HG03342 (cell line): ENCODE measurements at regions not wholly inside any gene's neighbourhood (a gene's known extent, or its start where the extent isn't known, plus 50 kb on each side); places are given as distances from the start of the nearest gene placed in this dataset.
"Not testable (repeated sequence)": the region's sequence is repeated elsewhere in the genome, so short reads cannot be mapped to it uniquely, and the experiment has no call there.

Experiments used
- ATAC-seq: cut with Tn5 transposase; IDR thresholded peaks from one replicate; pipeline ENCODE4 v1.9.1; 2021; ENCODE audit warnings: mild to moderate bottlenecking, moderate library complexity; ENCODE audit not compliant: unreplicated experiment

GRCh38 chr6:131424475-131424874 lies 148.6 kb upstream of the ARG1 start:
- no peak for ATAC-seq

- no peak for ATAC-seq
Observed at GRCh38 chr6:131427434-131428058, 145.5 kb upstream of the ARG1 start.

GRCh38 chr6:131430531-131430930 lies 142.5 kb upstream of the ARG1 start:
- ATAC-seq, result no peak

GRCh38 chr6:131431718-131432117 lies 141.3 kb upstream of the ARG1 start:
- no peak for ATAC-seq

- ATAC-seq, result no peak
Observed at GRCh38 chr6:131433927-131434326, 139.1 kb upstream of the ARG1 start.

GRCh38 chr6:131436358-131436757 lies 136.7 kb upstream of the ARG1 start:
- no peak for ATAC-seq

GRCh38 chr6:131443014-131443413 lies 130.0 kb upstream of the ARG1 start:
- ATAC-seq, result no peak

- no peak for ATAC-seq
Observed at GRCh38 chr6:131443514-131443913, 129.5 kb upstream of the ARG1 start.

- not testable (repeated sequence) for ATAC-seq
Observed at GRCh38 chr6:131445356-131445755, 127.7 kb upstream of the ARG1 start.

- ATAC-seq, result no peak
Observed at GRCh38 chr6:131450861-131451260, 122.2 kb upstream of the ARG1 start.

GRCh38 chr6:131451321-131452144 lies 121.5 kb upstream of the ARG1 start:
- no peak for ATAC-seq

GRCh38 chr6:131453803-131454202 lies 119.2 kb upstream of the ARG1 start:
- no peak for ATAC-seq

GRCh38 chr6:131456565-131456964 lies 116.5 kb upstream of the ARG1 start:
- ATAC-seq, result no peak

GRCh38 chr6:131459005-131459404 lies 114.0 kb upstream of the ARG1 start:
- ATAC-seq, result no peak

- ATAC-seq, result no peak
Observed at GRCh38 chr6:131460614-131461000, 112.4 kb upstream of the ARG1 start.

- ATAC-seq, result no peak
Observed at GRCh38 chr6:131469130-131469529, 103.9 kb upstream of the ARG1 start.

GRCh38 chr6:131470534-131470933 lies 102.5 kb upstream of the ARG1 start:
- no peak for ATAC-seq

- no peak for ATAC-seq
Observed at GRCh38 chr6:131471331-131471730, 101.7 kb upstream of the ARG1 start.

GRCh38 chr6:131473303-131473702 lies 99.7 kb upstream of the ARG1 start:
- not testable (repeated sequence) for ATAC-seq

- no peak for ATAC-seq
Observed at GRCh38 chr6:131476362-131476761, 96.7 kb upstream of the ARG1 start.

GRCh38 chr6:131478740-131479211 lies 94.2 kb upstream of the ARG1 start:
- ATAC-seq, result not testable (repeated sequence)

GRCh38 chr6:131486608-131487007 lies 86.4 kb upstream of the ARG1 start:
- ATAC-seq, result no peak
